Transverse colon (tissue), 4 donors: ENCODE measurements at regions not wholly inside any gene's neighbourhood (a gene's known extent, or its start where the extent isn't known, plus 50 kb on each side); places are given as distances from the start of the nearest gene placed in this dataset.

Source experiments
- CTCF ChIP-seq, 5 experiments: fragments of 200-600 bp in 3 of 5; fragments of 450-650 bp in 2 of 5; sonication (generic) in 3 of 5; IDR thresholded peaks; 1 replicate in 2 of 5; 2 replicates in 3 of 5; pipeline ENCODE4 v1.5.1; 2016 to 2017; ENCODE audit warnings: antibody characterized with exemption in 5 of 5, inconsistent platforms in 3 of 5, mild to moderate bottlenecking in 2 of 5, moderate library complexity in 1 of 5
- EP300 ChIP-seq: sonication (generic); formaldehyde crosslinking; IDR thresholded peaks from one replicate; pipeline ENCODE4 v1.6.1; 2017; ENCODE audit warnings: antibody characterized with exemption, low read depth
- POLR2A ChIP-seq: fragments of 450-650 bp; IDR thresholded peaks from one replicate; pipeline ENCODE4 v1.6.1; 2016; ENCODE audit warnings: antibody characterized with exemption, mild to moderate bottlenecking, moderate library complexity
- POLR2AphosphoS5 ChIP-seq, 3 donors: sonication (generic); formaldehyde crosslinking; IDR thresholded peaks; one replicate each; pipeline ENCODE4 v1.6.1; 2016; ENCODE audit warnings: antibody characterized with exemption in 3 of 3

- no peak for TF ChIP-seq POLR2AphosphoS5 (IDR thresholded peaks at IDR 0.05)
- TF ChIP-seq POLR2A: no peak
- no peak for TF ChIP-seq CTCF (IDR thresholded peaks at IDR 0.05)
- TF ChIP-seq EP300: no peak
These were observed 120.2 kb upstream of the MARCKS start for GRCh38 chr6:113736978-113737377.
